ENCODE measurements at regions not wholly inside any gene's neighbourhood (a gene's known extent, or its start where the extent isn't known, plus 50 kb on each side); places are given as distances from the start of the nearest gene placed in this dataset.

DNA sequence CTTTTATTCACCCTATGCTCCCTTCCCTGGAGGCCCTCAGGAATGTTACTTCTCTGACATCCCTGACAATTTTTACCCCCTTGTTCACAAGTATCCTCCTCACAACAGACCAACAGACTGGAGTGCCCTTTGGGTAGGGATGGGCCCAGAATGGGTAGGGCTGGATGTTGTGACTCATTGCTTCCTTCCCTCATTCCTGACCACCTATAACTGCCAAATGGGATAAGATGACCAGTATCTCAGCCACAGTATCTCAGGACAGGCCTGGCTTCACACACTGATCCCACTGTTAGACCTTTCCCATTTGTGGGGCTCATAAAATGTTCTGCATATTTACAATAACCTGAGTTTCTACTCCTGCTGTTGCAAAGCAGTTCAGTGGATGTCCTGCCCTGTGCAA lies 223.0 kb upstream of the LRFN2 start:
- POLR2A ChIA-PET: no interaction called here
- no peaks in the 10 kb centered on the region for H3K27me3 ChIP-seq (ENCODE audit: control insufficient read depth in 1 of 2, insufficient read depth in 2 of 2, low read length in 2 of 2)
- FAIRE-seq: no peak

DNA sequence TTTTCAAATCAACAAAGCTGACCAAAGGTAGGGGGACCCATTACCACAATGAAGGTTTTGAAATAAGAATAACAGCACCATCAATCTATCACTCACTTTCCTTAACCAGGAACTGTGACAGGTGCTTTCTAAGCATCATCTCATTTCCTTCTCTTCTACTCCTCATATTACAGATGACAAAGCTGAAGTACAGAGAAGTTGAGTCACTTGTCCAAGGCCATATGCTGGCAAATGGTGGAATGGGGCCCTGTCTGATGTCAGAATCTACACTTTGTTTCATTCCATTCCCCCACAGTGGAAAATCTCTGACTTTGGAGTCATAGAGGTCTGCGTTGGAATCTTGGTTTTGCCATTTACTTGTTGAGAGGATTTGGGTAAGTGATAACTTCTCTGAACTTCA lies 222.5 kb upstream of the LRFN2 start:
- WGBS (ENCODE audit: low lambda C conversion rate): 50% methylated on average over 1 of the region's 1 CpG

More for the DNA sequence above, 223.0 kb upstream of the LRFN2 start:
- Histone ChIP-seq H4K20me1 (ENCODE audit: insufficient read depth, low read length) (no peaks in the 10 kb centered on the region), H3K9ac (ENCODE audit: insufficient read depth, low read depth, low read length) (no peak overlapping the region), H3K4me1 (ENCODE audit: insufficient read depth, low read length) (peaks cover 8% of the 10 kb centered on the region), H3K27ac (ENCODE audit: extremely low read length, insufficient read depth, low read length) (no peak overlapping the region), H3K4me2 (ENCODE audit: low read depth, low read length) (no peak overlapping the region), H3K36me3 (replicated peaks in 1 of 2; ENCODE audit: control insufficient read depth in 1 of 2, insufficient read depth in 2 of 2, low read length in 2 of 2) (no peaks in the 10 kb centered on the region), H3K9me3 (ENCODE audit: low read length) (no peaks in the 10 kb centered on the region), H3K79me2 (ENCODE audit: insufficient read depth, low read length) (no peaks in the 10 kb centered on the region), H3K4me3 (replicated peaks in 1 of 3; ENCODE audit: insufficient read depth in 1 of 3, low read depth in 2 of 3, low read length in 3 of 3) (no peak overlapping the region), H2AFZ (ENCODE audit: low read length) (no peak overlapping the region)
- CTCF ChIA-PET (ENCODE audit: low intra/inter-chr PET ratio, low total read pairs): no interaction called here
- DNase-seq (ENCODE audit: low spot score) (no peak), ATAC-seq (no peak)
- intact Hi-C loops (cut with micrococcal nuclease; ENCODE audit: unreplicated experiment) (no loop called here), in situ Hi-C loops (cut with HindIII; ENCODE audit: extremely low pct_ligation_motif_present, low pct_unique_long_range_greater_than_20kb) (no loop called here)
- no peak for TF ChIP-seq KLF12 (CRISPR knock-in tag; IDR thresholded peaks at IDR 0.05; ENCODE audit: borderline replicate concordance)
- TF ChIP-seq, protein P1, sequence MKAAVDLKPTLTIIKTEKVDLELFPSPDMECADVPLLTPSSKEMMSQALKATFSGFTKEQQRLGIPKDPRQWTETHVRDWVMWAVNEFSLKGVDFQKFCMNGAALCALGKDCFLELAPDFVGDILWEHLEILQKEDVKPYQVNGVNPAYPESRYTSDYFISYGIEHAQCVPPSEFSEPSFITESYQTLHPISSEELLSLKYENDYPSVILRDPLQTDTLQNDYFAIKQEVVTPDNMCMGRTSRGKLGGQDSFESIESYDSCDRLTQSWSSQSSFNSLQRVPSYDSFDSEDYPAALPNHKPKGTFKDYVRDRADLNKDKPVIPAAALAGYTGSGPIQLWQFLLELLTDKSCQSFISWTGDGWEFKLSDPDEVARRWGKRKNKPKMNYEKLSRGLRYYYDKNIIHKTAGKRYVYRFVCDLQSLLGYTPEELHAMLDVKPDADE (CRISPR knock-in tag; IDR thresholded peaks at IDR 0.05): no peak
- TF ChIP-seq FIP1L1 (IDR thresholded peaks at IDR 0.05; ENCODE audit: borderline replicate concordance, insufficient read depth, low read depth, low read length): no peak
- no peak for TF ChIP-seq ZKSCAN8 (CRISPR knock-in tag; IDR thresholded peaks at IDR 0.05; ENCODE audit: borderline replicate concordance)
- BruUV-seq (replicated peaks): no TSS peak

More for the DNA sequence above, 222.5 kb upstream of the LRFN2 start:
- ATAC-seq (no peak), DNase-seq (ENCODE audit: low spot score) (no peak), FAIRE-seq (no peak)
- H3K4me3 ChIP-seq (replicated peaks in 1 of 3; ENCODE audit: insufficient read depth in 1 of 3, low read depth in 2 of 3, low read length in 3 of 3): no peak overlapping the region
- no peaks in the 10 kb centered on the region for H3K27me3 ChIP-seq (ENCODE audit: control insufficient read depth in 1 of 2, insufficient read depth in 2 of 2, low read length in 2 of 2)
- no peak overlapping the region for H3K9ac ChIP-seq (ENCODE audit: insufficient read depth, low read depth, low read length)
- H3K9me3 ChIP-seq (ENCODE audit: low read length): no peaks in the 10 kb centered on the region
- no peaks in the 10 kb centered on the region for H4K20me1 ChIP-seq (ENCODE audit: insufficient read depth, low read length)
- H3K36me3 ChIP-seq (replicated peaks in 1 of 2; ENCODE audit: control insufficient read depth in 1 of 2, insufficient read depth in 2 of 2, low read length in 2 of 2): no peaks in the 10 kb centered on the region
- intact Hi-C loops (cut with micrococcal nuclease; ENCODE audit: unreplicated experiment) (no loop called here), in situ Hi-C loops (cut with HindIII; ENCODE audit: extremely low pct_ligation_motif_present, low pct_unique_long_range_greater_than_20kb) (no loop called here)
- ChIA-PET CTCF (ENCODE audit: low intra/inter-chr PET ratio, low total read pairs) (no interaction called here), POLR2A (no interaction called here)
- H3K27ac ChIP-seq (ENCODE audit: extremely low read length, insufficient read depth, low read length): no peak overlapping the region
- BruUV-seq (replicated peaks): no TSS peak
- peaks cover 8% of the 10 kb centered on the region for H3K4me1 ChIP-seq (ENCODE audit: insufficient read depth, low read length)
- H3K79me2 ChIP-seq (ENCODE audit: insufficient read depth, low read length): no peaks in the 10 kb centered on the region
- no peak overlapping the region for H2AFZ ChIP-seq (ENCODE audit: low read length)
- H3K4me2 ChIP-seq (ENCODE audit: low read depth, low read length): no peak overlapping the region
- TF ChIP-seq ZSCAN20 (CRISPR knock-in tag; IDR thresholded peaks at IDR 0.05; ENCODE audit: borderline replicate concordance) (no peak), ZNF564 (CRISPR knock-in tag; IDR thresholded peaks at IDR 0.05) (no peak), FOXO1 (CRISPR knock-in tag; IDR thresholded peaks at IDR 0.05) (no peak), ZNF703 (CRISPR knock-in tag; IDR thresholded peaks at IDR 0.05; ENCODE audit: borderline replicate concordance) (no peak), ZNF792 (CRISPR knock-in tag; IDR thresholded peaks at IDR 0.05) (no peak), ZNF7 (CRISPR knock-in tag; IDR thresholded peaks at IDR 0.05) (no peak), FOSL1 (CRISPR knock-in tag; IDR thresholded peaks at IDR 0.05; ENCODE audit: borderline replicate concordance) (no peak), MLLT10 (CRISPR knock-in tag; IDR thresholded peaks at IDR 0.05) (no peak), YY1 (IDR thresholded peaks at IDR 0.05; ENCODE audit: insufficient read depth, insufficient replicate concordance, low read depth, low read length) (no peak), SAP130 (CRISPR knock-in tag; IDR thresholded peaks at IDR 0.05; ENCODE audit: low read depth) (no peak), MYNN (CRISPR knock-in tag; IDR thresholded peaks at IDR 0.05; ENCODE audit: low read depth) (no peak)
- TF ChIP-seq, protein P2, sequence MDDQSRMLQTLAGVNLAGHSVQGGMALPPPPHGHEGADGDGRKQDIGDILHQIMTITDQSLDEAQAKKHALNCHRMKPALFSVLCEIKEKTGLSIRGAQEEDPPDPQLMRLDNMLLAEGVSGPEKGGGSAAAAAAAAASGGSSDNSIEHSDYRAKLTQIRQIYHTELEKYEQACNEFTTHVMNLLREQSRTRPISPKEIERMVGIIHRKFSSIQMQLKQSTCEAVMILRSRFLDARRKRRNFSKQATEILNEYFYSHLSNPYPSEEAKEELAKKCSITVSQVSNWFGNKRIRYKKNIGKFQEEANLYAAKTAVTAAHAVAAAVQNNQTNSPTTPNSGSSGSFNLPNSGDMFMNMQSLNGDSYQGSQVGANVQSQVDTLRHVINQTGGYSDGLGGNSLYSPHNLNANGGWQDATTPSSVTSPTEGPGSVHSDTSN (CRISPR knock-in tag; IDR thresholded peaks at IDR 0.05; ENCODE audit: borderline replicate concordance): no peak
- TF ChIP-seq, protein P3, sequence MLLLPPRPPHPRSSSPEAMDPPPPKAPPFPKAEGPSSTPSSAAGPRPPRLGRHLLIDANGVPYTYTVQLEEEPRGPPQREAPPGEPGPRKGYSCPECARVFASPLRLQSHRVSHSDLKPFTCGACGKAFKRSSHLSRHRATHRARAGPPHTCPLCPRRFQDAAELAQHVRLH (CRISPR knock-in tag; IDR thresholded peaks at IDR 0.05; ENCODE audit: borderline replicate concordance, low read depth): no peak
- TF ChIP-seq, protein P4, sequence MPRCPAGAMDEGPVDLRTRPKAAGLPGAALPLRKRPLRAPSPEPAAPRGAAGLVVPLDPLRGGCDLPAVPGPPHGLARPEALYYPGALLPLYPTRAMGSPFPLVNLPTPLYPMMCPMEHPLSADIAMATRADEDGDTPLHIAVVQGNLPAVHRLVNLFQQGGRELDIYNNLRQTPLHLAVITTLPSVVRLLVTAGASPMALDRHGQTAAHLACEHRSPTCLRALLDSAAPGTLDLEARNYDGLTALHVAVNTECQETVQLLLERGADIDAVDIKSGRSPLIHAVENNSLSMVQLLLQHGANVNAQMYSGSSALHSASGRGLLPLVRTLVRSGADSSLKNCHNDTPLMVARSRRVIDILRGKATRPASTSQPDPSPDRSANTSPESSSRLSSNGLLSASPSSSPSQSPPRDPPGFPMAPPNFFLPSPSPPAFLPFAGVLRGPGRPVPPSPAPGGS (CRISPR knock-in tag; IDR thresholded peaks at IDR 0.05): no peak
